A204.1 (cell line): ENCODE measurements at regions not wholly inside any gene's neighbourhood (a gene's known extent, or its start where the extent isn't known, plus 50 kb on each side); places are given as distances from the start of the nearest gene placed in this dataset.
A peak's percentile ranks its signal among the peaks of the same experiment; 100 is the strongest.

Experiments used
- FAIRE-seq: peaks from 2 replicates; lab custom pipeline; 2012; peaks lifted over from hg19 to GRCh38; lab: Jason Lieb, UNC

- FAIRE-seq: no peak
These were observed 152.3 kb upstream of the RGS18 start for GRCh38 chr1:192005976-192006375.

DNA sequence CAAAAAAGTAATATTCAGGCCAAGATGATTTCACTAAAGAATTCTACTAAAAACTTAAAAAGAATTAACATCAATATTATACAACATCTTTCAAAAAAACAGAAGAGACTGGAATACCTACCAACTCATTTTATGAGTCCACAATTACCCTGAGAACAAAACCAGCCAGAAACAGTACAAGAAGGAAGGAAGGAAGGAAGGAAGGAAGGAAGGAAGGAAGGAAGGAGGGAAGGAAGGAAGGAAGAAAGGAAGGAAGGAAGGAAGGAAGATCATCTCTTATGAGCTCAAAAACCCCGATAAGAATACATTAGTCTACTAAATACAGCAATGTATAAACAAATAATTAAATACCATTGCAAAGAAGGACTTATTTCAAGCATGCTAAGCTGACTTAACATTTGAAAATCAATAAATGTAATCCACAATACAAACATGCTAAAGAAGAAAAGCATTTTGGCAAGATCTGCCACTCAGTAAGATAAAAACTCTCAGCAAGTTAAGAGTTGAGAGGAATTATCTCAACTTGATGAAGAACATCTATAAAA is 149.9 kb upstream of the RGS18 start:
- no peak for FAIRE-seq

DNA sequence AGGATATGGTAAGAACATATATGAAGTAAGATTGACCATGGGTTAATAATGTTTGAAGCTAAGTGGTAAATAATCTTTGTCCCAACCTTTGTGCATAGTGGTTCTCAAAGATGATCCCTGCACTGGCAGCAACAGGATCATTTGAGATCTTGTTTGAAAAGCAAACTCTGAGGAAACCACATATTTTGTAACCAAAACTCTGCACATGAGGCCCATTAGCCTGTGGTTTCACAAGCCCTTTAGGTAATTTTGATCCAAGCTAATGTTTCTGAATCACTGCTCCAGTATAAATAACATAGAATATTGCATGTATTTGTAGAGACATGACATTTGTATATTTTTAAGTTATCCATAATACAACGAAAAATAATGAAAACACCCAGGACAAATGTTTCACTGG is 147.9 kb upstream of the RGS18 start:
- FAIRE-seq: no peak

DNA sequence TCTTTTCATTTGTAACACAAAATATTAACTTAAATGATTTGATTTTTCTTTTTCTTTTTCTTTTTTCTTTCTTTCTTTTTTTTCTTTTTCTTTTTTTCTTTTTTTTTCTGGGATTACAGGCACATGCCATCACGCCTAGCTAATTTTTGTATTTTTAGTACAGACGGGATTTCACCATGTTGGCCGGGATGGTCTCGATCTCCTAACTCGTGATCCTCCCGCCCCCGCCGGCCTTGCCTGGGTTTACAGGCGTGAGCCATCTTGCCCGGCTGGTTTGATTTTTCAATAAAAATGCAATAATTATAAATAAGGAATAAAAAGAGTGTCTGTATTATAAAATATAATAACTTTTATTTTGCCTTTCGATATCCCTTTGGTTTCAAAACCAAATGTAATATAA is 146.7 kb upstream of the RGS18 start:
- FAIRE-seq: peak; percentile 29

GRCh38 chr1:192022827-192023226 is 135.4 kb upstream of the RGS18 start:
- FAIRE-seq: no peak

GRCh38 chr1:192024881-192025280 is 133.4 kb upstream of the RGS18 start:
- no peak for FAIRE-seq

- no peak for FAIRE-seq
These were observed 119.7 kb upstream of the RGS18 start for GRCh38 chr1:192038567-192038966.

DNA sequence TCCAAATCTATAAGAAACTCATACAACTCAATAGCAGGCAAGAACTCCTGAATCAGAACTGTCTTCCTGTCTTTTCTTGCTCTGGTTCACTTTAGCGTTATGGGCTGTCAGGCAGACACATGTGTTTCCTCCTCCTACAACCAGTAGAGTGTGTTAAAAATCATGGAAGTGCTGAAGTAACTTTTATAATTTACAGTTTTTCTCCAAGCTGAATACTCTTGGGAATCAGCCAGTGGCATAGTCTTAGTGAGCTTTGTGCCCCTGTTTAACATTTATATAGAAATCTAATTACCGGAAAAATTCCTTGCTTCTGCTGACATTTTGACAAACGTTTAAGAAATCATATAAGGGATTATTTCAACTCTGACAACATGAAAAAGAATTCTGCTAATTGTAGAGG is 113.1 kb upstream of the RGS18 start:
- FAIRE-seq: no peak

- FAIRE-seq: no peak
These were observed 104.7 kb upstream of the RGS18 start for GRCh38 chr1:192053531-192053971.

- peak; percentile 70 for FAIRE-seq
These were observed 100.5 kb upstream of the RGS18 start for GRCh38 chr1:192057766-192058165.

DNA sequence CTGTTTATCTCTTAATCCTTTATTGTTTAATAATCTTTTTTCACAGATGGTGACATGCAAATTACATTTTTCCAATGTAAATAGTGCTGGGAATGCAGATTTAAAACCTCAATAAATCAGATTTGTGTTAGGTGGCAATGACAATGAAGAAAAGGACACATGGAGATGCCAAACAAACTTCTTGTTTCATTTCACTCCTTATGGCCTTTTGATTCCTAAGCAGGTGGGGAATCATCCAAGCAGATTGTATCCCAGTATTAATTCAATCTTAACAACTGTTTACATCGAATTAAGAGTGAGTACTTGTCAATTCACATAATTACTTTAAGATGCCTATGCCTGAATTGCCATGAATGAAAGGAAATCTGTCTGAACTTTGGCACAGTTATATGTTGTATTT is 98.9 kb upstream of the RGS18 start:
- FAIRE-seq: no peak

- no peak for FAIRE-seq
These were observed 96.7 kb upstream of the RGS18 start for GRCh38 chr1:192061556-192061955.

DNA sequence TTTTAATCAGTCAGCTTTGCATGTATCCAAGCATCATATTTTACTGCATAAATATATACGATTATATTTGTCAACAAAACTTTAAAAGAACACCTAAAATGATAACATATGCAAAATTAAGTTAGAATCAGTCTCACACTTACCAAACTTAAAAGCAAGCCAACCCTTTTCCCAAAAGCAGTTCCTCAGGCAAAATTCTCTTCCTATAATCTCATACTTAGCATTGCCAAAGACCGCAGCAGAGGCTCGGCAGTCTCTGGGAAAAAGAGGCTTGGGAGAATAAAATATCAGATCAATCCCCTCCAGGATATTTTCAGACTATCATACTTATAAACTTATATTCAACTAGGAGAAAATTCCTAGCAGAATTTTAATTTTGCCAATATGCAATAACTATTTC is 93.2 kb upstream of the RGS18 start:
- no peak for FAIRE-seq

- no peak for FAIRE-seq
These were observed 92.1 kb upstream of the RGS18 start for GRCh38 chr1:192066202-192066601.

DNA sequence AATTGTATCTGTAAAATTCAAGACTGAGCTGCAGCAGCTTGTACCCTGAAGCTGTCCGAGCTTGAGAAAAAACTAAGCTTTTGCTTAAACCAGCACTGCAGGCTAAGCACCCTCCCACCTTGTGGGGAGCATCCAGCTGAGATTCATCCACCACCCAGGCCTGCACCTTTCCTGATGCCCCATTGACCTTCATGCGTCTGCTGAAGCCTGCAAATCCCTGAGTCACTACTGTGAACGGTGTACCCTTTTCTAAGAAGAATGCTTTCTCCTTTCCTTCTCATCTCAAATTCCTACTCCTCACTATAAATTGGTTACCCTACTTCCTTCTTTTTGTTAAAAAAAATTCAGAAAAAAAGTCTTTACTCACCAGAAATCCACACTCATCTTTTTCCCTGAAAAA is 90.9 kb upstream of the RGS18 start:
- FAIRE-seq: no peak

DNA sequence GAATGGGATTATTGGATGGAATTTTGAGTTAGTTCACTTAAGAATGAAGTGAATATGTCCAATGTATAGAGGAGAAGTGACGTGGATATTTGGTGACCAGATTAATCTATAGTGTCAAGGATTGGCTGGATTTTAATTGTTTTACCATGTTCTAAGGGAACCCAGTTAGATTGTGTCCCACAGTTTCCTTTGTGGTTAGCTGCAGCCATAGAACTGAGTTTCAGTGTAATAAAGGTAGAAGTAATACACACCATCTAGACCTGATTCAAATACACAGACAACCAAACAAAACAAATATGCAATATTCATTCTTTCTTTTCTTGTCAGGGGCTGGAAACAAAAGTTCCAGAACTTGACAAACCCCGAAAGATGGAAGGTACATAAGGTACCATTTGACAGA is 88.0 kb upstream of the RGS18 start:
- no peak for FAIRE-seq

DNA sequence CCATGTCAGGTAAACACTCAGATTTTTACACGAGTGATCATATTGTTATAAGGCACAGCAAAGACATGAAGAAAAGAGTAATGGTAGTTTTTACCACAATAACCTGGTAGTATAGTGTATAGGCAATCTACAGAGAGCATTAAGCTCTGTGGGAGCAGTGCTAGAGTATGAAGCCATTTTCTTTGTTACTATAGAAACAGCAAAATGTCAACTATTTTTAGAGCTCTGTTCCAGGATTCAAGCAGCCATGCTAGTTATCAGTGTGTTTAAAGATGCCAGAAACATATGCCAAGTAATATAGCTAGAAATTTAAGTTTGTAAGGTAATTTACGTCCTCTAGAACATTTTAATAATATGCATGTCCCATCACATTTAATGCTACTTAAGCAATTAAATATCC is 77.6 kb upstream of the RGS18 start:
- FAIRE-seq: no peak

DNA sequence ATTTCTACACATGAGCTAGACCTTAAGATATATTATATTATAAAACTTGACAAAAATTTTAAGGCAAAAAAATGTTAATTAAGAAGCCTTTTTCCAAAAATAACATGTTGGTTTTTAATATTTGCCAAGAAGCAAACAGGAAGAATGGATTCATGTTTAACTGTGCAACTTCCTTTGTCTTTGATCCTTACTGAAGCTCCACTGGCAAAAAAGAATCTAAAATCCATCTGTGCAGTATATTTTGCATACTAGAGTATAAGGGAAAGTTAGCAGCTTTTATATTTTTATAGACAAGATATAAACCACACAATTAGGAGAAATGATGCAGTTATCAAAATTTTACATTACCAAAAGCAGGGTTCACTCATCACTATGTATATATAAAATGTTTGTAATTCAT is 76.9 kb upstream of the RGS18 start:
- no peak for FAIRE-seq

DNA sequence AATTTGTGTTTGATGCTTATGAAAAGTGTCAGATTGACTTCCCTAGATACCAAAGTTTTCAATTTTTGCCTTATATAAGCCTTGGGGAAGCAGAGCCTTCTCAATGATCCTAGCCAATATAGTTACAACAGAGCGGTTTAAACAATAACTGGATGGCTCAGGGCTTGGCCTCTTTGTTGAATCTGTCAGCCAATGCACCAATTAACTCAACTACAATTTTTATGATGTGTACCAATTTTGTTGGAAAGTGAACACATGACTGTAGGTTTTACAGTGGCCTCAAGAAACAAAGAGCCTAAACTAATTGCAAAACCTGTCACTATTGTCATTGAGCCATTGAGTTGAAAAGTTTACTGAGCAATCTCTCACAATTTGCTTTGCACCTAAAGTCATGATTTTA is 71.6 kb upstream of the RGS18 start:
- FAIRE-seq: no peak

DNA sequence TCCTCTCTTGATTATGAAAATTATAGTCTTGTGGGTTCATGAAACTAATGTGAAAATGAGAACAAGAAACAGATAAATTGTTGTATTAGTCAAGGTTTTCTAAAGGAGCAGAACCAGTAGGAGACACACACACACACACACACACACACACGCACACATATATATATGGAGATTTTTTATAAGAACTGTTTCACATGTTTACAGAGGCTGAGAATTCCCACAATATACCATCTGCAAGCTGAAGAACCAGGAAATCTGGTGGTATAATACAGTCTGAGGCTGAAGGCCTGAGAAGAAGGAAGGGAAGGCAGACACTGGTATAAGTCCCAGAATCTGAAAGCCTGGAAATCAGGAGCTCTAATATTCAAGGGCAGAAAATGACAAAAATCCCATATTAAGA is 70.9 kb upstream of the RGS18 start:
- FAIRE-seq: no peak

DNA sequence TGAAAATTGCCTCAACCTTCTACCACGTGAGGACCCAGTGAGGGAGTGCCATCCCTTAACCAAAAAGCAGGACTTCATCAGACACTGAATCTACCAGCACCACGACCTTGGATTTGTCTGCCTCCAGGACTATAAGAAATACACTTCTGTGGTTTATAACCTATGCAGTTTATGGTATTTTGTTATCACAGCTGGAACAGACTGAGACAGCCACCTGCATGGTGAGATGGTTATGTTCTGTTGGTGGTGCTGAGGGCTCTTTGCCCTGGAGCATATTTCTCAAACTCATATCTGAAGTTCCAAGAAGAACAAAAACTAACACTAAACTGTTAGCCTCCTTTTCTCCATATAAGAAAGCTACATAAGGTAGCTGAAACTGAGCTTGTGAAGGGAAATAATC is 69.8 kb upstream of the RGS18 start:
- no peak for FAIRE-seq

DNA sequence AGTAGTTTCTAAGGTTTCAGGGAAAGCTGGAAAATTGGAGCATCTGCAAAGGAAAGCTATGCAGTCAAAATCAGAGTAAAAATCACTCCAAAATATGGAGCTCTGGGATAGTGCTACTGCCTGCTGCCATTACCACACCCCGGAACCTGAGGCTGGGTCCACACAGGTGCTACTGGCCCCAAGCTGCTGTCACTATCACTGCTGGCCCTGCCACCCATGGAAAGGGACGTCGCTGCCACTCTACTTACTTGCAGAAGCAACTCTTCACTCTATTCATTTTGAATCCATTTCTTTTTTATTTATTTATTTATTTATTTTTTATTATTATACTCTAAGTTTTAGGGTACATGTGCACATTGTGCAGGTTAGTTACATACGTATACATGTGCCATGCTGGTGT is 60.3 kb upstream of the RGS18 start:
- FAIRE-seq: no peak

DNA sequence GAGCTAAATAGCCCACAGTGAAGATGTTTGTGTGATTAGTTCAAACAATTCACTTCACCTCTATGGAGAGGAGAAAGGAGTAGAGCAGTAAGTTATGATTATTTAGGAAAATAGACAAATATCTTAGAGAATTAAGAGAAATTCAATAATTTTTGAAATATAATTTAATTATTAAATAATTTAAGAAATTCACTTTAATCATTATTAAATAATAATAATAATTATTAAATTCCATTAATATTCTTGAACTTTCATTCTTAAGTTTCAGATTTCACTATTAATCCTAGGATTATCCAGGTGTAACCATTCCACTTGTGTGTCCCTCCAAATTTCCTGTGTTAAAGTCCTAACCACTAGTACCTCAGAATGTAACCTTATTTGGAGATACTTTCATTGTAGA is 58.9 kb upstream of the RGS18 start:
- FAIRE-seq: peak; percentile 58

DNA sequence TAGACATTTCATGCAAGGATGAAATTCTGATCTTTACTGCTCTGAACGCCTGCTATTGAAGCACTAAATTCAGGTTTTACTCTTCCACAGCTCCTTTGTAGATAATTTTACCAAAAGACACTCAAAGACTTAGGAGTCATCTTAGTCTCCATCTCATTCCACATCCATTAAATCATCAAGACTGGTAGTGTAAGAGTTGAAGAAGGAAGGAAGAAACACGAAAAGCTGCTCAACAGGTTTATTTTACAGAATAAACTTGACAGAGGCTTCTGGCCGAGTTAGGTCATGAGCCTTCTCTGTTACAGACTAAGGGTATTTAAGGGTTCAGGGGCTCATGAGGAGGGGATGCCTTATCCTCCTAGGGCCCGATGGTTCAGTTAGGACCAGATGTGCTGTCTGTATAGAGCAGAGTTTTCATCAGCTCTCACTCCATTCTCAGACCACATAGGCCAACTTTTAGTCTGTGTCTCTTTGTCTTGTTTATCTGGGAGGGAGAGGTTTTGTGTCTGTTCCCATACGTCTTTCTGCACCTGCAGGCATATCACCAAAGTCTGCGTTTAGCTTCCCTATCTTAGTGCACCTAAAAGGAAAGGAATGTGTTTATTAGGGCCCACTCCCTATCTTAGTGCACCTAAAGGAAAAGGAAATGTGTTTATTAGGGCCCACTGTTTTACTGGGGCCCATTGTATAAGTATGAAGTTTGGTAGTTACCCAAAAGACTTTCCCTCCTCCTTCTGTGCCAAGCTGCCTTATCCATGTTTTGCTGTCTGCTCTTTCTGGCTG is 57.4 kb upstream of the RGS18 start:
- no peak for FAIRE-seq
